ENCODE measurements at regions not wholly inside any gene's neighbourhood (a gene's known extent, or its start where the extent isn't known, plus 50 kb on each side); places are given as distances from the start of the nearest gene placed in this dataset.

GRCh38 chr12:19856389-19856788 is 417.1 kb downstream of the AEBP2 start:
- Histone ChIP-seq H3K36me3 (no peaks in the 10 kb centered on the region), H3K9me3 (no peaks in the 10 kb centered on the region), H3K4me1 (peaks cover 0 to 15% (median 7%) of the 10 kb centered on the region in 4 donors), H3K27me3 (no peaks in the 10 kb centered on the region), H3K4me3 (no peak overlapping the region), H3K27ac (peak overlapping the region; percentile 56 to 69 (median 63))
- intact Hi-C loops (cut with DNase I) = no loop called here
- TF ChIP-seq POLR2A (IDR thresholded peaks at IDR 0.05) (no peak), EP300 (IDR thresholded peaks at IDR 0.05) (no peak), POLR2AphosphoS5 (IDR thresholded peaks at IDR 0.05) (peak in 1 of 4 donors; percentile 6)
- no peak for DNase-seq
- WGBS, 2 donors = 69 to 73% methylated on average over 5 of the region's 5 CpGs

- WGBS, 2 donors = 84 to 90% methylated on average over 5 of the region's 5 CpGs
- no peak for TF ChIP-seq CTCF (IDR thresholded peaks at IDR 0.05)
- TF ChIP-seq POLR2AphosphoS5 (IDR thresholded peaks at IDR 0.05) = no peak
- no peak for TF ChIP-seq EP300 (IDR thresholded peaks at IDR 0.05)
- TF ChIP-seq POLR2A (IDR thresholded peaks at IDR 0.05) = no peak
- Histone ChIP-seq H3K9me3 (no peaks in the 10 kb centered on the region), H3K4me1 (peaks cover 0 to 15% (median 7%) of the 10 kb centered on the region in 4 donors), H3K27ac (peak overlapping the region in 3 of 4 donors; percentile 56 to 69 (median 62)), H3K36me3 (no peaks in the 10 kb centered on the region), H3K4me3 (no peak overlapping the region), H3K27me3 (no peaks in the 10 kb centered on the region)
- intact Hi-C loops (cut with DNase I) = no loop called here
- no peak for DNase-seq
These were observed 417.9 kb downstream of the AEBP2 start for GRCh38 chr12:19857204-19857603.

- Histone ChIP-seq H3K27me3 (no peaks in the 10 kb centered on the region), H3K27ac (no peak overlapping the region), H3K4me3 (no peak overlapping the region), H3K36me3 (no peaks in the 10 kb centered on the region), H3K9me3 (no peaks in the 10 kb centered on the region), H3K4me1 (peaks cover 0 to 14% (median 7%) of the 10 kb centered on the region in 4 donors)
- no peak for DNase-seq
- no peak for TF ChIP-seq EP300 (IDR thresholded peaks at IDR 0.05)
- TF ChIP-seq CTCF (IDR thresholded peaks at IDR 0.05) = no peak
- TF ChIP-seq POLR2A (IDR thresholded peaks at IDR 0.05) = no peak
- no peak for TF ChIP-seq POLR2AphosphoS5 (IDR thresholded peaks at IDR 0.05)
- WGBS, 2 donors = 86 to 91% methylated on average over 1 of the region's 1 CpG
- intact Hi-C loops (cut with DNase I) = no loop called here
These were observed 427.9 kb downstream of the AEBP2 start for GRCh38 chr12:19867151-19867550.

GRCh38 chr12:19867970-19868369 is 428.7 kb downstream of the AEBP2 start:
- Histone ChIP-seq H3K9me3 (no peaks in the 10 kb centered on the region), H3K4me1 (peaks cover 0 to 14% (median 7%) of the 10 kb centered on the region in 4 donors), H3K27me3 (no peaks in the 10 kb centered on the region), H3K36me3 (no peaks in the 10 kb centered on the region), H3K4me3 (no peak overlapping the region), H3K27ac (no peak overlapping the region)
- no peak for DNase-seq
- TF ChIP-seq EP300 (IDR thresholded peaks at IDR 0.05) (no peak), CTCF (IDR thresholded peaks at IDR 0.05) (no peak), POLR2AphosphoS5 (IDR thresholded peaks at IDR 0.05) (no peak), POLR2A (IDR thresholded peaks at IDR 0.05) (no peak)
- intact Hi-C loops (cut with DNase I) = no loop called here
- 20 to 27% methylated on average over 2 of the region's 2 CpGs for WGBS, 2 donors

GRCh38 chr12:19869413-19869812 is 430.1 kb downstream of the AEBP2 start:
- 84 to 92% methylated on average over 5 of the region's 5 CpGs for WGBS, 2 donors
- Histone ChIP-seq H3K4me1 (peaks cover 0 to 14% (median 7%) of the 10 kb centered on the region in 4 donors), H3K27ac (no peak overlapping the region), H3K27me3 (no peaks in the 10 kb centered on the region), H3K9me3 (no peaks in the 10 kb centered on the region), H3K4me3 (no peak overlapping the region), H3K36me3 (no peaks in the 10 kb centered on the region)
- TF ChIP-seq POLR2A (IDR thresholded peaks at IDR 0.05) (no peak), CTCF (IDR thresholded peaks at IDR 0.05) (no peak), EP300 (IDR thresholded peaks at IDR 0.05) (no peak)
- no peak for DNase-seq
- intact Hi-C loops (cut with DNase I) = no loop called here

All from sigmoid colon (tissue), 6 donors.